T-helper 2 cell treated with Interferon-gamma antibody and Interleukin-4, amounts not matched to agents 5 μg/mL and 100 μg/mL, for 36 hours (primary cell): ENCODE measurements at regions not wholly inside any gene's neighbourhood (a gene's known extent, or its start where the extent isn't known, plus 50 kb on each side); places are given as distances from the start of the nearest gene placed in this dataset.

ENCODE experiments used
- DNase-seq: peaks from one replicate; pipeline ENCODE4 v3.0.0; 2021; ENCODE audit warnings: low spot score
- H3K27ac Mint-ChIP-seq: one replicate; pipeline ENCODE4 v1.8.0; 2021; ENCODE audit warnings: mild to moderate bottlenecking, mixed read lengths
- H3K27me3 Mint-ChIP-seq: one replicate; pipeline ENCODE4 v1.8.0; 2021; ENCODE audit warnings: low read depth, mixed read lengths
- H3K36me3 Mint-ChIP-seq: one replicate; pipeline ENCODE4 v1.8.0; 2021; ENCODE audit warnings: low read depth, mixed read lengths
- H3K4me1 Mint-ChIP-seq: one replicate; pipeline ENCODE4 v1.8.0; 2021; ENCODE audit warnings: low read depth, mixed read lengths
- H3K4me3 Mint-ChIP-seq: one replicate; pipeline ENCODE4 v1.8.0; 2022; ENCODE audit warnings: mild to moderate bottlenecking, moderate library complexity, mixed read lengths
- H3K9me3 Mint-ChIP-seq: one replicate; pipeline ENCODE4 v1.8.0; 2021; ENCODE audit warnings: mixed read lengths

DNA sequence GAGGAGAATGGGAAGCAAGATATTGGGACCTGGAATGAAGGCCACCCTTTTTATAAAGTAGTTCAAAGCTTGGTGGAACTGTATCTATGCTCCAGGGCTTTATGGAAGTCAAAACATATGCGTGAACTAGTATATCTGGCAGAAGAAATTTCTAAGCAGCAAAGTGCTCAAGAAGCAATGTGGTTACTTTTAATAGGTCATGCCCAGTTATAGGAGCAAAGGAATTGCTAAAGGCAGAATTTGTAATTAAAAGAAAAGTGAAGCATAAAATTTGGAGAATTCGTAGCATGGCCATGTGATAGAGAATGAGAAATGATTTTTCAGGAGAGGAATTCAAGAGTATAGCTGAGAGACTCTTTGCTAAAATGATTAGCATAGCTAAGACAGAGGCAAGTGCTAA, 1110.4 kb downstream of the XPNPEP1 start:
- Mint-ChIP-seq H3K36me3 (no peaks in the 10 kb centered on the region), H3K9me3 (peaks cover 15% of the 10 kb centered on the region), H3K4me1 (no peaks in the 10 kb centered on the region), H3K27ac (no peak overlapping the region), H3K27me3 (no peaks in the 10 kb centered on the region), H3K4me3 (no peak overlapping the region)
- no peak for DNase-seq

GRCh38 chr10:108812296-108812695, 1111.0 kb downstream of the XPNPEP1 start:
- H3K9me3 Mint-ChIP-seq: peaks cover 15% of the 10 kb centered on the region
- H3K27ac Mint-ChIP-seq: no peak overlapping the region
- H3K4me1 Mint-ChIP-seq: no peaks in the 10 kb centered on the region
- H3K36me3 Mint-ChIP-seq: no peaks in the 10 kb centered on the region
- no peak for DNase-seq
- H3K4me3 Mint-ChIP-seq: no peak overlapping the region
- no peaks in the 10 kb centered on the region for H3K27me3 Mint-ChIP-seq

DNA sequence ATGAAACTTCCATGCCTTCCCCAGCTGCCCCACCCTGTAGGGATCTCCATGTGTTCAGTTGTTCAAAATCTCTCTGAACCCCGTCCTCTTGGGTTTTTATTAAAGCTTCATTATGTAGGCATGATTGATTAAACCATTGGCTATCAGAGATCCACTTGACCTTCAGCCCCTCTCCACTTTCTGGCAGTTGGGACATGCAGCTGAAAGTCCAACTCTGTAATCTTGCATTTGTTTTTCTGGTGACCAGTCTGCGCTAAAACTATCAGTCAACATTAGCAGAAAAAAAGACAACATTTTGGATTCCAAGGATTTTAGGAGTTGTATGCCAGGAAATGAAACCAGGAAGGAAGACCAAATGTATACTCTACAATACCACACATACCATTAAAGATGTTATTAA, 1115.1 kb downstream of the XPNPEP1 start:
- H3K9me3 Mint-ChIP-seq: peaks cover 16% of the 10 kb centered on the region
- H3K36me3 Mint-ChIP-seq: no peaks in the 10 kb centered on the region
- no peak overlapping the region for H3K4me3 Mint-ChIP-seq
- no peaks in the 10 kb centered on the region for H3K27me3 Mint-ChIP-seq
- H3K27ac Mint-ChIP-seq: no peak overlapping the region
- DNase-seq: no peak
- H3K4me1 Mint-ChIP-seq: no peaks in the 10 kb centered on the region

DNA sequence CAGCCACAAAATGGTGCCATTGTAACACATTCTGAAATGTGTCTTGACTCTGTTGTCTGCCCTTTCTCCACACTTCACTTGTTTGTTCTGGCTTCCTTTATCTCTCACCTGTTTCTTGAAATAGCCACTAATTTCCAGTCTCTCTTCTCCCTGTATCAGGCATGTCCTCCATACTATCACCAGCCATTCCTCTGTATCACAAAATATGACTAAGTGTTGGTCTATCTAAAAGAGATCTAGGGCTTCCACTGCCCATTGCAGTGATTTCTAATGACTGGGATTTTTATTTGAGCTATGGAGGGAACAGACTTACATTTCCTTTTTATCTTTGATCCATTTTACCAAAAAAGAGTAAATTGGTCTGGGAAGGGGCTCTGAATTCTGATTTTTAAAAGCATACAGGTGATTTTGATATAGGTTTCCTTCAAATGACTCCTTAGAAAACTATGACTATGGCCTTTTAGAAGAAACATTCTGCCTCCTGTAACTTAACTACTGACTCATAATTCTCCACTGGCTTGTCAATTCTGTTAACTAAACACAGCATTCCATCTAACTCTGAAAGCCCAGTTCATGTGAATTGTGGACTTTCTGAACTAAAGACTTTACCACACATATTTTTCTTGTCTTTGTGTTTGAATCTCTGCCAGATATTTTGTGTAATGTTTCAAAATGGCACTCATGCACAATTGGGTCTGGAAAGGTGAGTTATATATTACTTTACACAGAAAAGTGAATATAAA, 1121.4 kb downstream of the XPNPEP1 start:
- Mint-ChIP-seq H3K4me3 (no peak overlapping the region), H3K9me3 (peaks cover 17% of the 10 kb centered on the region), H3K27ac (no peak overlapping the region), H3K27me3 (no peaks in the 10 kb centered on the region), H3K4me1 (no peaks in the 10 kb centered on the region), H3K36me3 (no peaks in the 10 kb centered on the region)
- DNase-seq: no peak

- H3K9me3 Mint-ChIP-seq: peaks cover 16% of the 10 kb centered on the region
- H3K4me1 Mint-ChIP-seq: no peaks in the 10 kb centered on the region
- H3K27me3 Mint-ChIP-seq: no peaks in the 10 kb centered on the region
- no peak overlapping the region for H3K27ac Mint-ChIP-seq
- H3K36me3 Mint-ChIP-seq: no peaks in the 10 kb centered on the region
- no peak overlapping the region for H3K4me3 Mint-ChIP-seq
- DNase-seq: no peak
Measured at GRCh38 chr10:108801220-108801619, 1122.1 kb downstream of the XPNPEP1 start.

DNA sequence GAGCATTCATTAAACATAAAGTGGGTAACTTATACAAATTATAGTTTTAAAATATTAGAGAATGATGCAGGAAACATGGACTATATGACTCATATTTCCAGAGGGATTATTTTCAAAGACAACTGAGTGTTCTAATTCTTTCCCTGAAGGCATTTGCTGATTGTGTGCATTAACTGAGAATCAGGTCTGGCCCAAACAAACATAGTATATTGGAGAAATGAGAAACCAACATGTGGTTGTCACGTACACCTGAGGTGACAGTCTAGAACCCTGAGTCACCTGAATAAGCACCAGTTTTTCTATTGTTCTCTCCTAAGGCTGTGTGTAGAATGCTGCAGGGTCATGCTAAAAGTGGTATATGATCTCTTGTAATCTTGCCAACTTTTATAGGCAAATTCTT, 1125.7 kb downstream of the XPNPEP1 start:
- Mint-ChIP-seq H3K27ac (no peak overlapping the region), H3K9me3 (peaks cover 19% of the 10 kb centered on the region), H3K27me3 (no peaks in the 10 kb centered on the region), H3K36me3 (no peaks in the 10 kb centered on the region), H3K4me3 (no peak overlapping the region), H3K4me1 (no peaks in the 10 kb centered on the region)
- no peak for DNase-seq

GRCh38 chr10:108791794-108792474, 1131.4 kb downstream of the XPNPEP1 start:
- no peak overlapping the region for H3K27ac Mint-ChIP-seq
- H3K36me3 Mint-ChIP-seq: no peaks in the 10 kb centered on the region
- DNase-seq: no peak
- H3K9me3 Mint-ChIP-seq: peaks cover 18% of the 10 kb centered on the region
- H3K4me3 Mint-ChIP-seq: no peak overlapping the region
- H3K4me1 Mint-ChIP-seq: no peaks in the 10 kb centered on the region
- no peaks in the 10 kb centered on the region for H3K27me3 Mint-ChIP-seq

DNA sequence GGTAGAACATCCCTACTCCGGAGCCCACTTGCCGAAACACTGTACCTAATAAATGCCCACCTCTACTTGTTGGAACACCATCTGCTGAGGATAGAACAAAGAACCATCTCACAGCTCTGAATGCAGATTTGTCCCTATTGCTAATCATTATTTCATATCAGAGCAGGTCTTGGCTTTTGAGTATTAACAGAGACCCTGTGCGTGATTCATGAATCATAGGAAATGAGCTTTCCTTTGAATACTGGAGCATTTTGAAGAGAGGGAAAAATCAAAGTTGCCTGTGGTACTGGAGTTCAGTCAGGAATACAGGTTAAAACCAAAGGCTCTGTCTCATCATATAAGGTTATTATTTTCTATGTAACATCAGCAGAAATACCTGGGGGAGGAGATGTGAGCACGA, 1132.3 kb downstream of the XPNPEP1 start:
- Mint-ChIP-seq H3K9me3 (peaks cover 15% of the 10 kb centered on the region), H3K4me3 (no peak overlapping the region), H3K4me1 (no peaks in the 10 kb centered on the region), H3K36me3 (no peaks in the 10 kb centered on the region), H3K27me3 (no peaks in the 10 kb centered on the region), H3K27ac (no peak overlapping the region)
- DNase-seq: no peak

GRCh38 chr10:108789919-108790318, 1133.4 kb downstream of the XPNPEP1 start:
- H3K27ac Mint-ChIP-seq: no peak overlapping the region
- peaks cover 25% of the 10 kb centered on the region for H3K9me3 Mint-ChIP-seq
- H3K4me1 Mint-ChIP-seq: no peaks in the 10 kb centered on the region
- no peaks in the 10 kb centered on the region for H3K36me3 Mint-ChIP-seq
- no peak overlapping the region for H3K4me3 Mint-ChIP-seq
- H3K27me3 Mint-ChIP-seq: no peaks in the 10 kb centered on the region
- no peak for DNase-seq

DNA sequence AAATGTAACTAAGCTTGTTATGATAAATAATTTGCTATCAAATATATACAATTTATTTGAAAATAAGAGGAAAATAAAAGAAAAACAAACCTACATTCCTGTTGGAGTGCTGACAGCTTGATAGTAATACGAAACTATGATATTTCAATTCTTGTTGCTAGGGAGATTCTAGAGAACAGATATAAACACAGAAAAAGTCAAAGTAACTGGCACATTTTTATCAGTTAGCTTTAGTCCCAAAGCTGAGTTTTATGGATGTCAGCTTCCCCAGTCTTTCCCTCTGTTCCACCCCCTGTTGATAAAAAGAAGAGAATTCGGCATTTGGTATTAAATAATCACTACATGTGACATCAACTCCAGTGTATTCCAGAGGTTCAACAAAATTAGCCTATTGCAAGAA, 1134.0 kb downstream of the XPNPEP1 start:
- Mint-ChIP-seq H3K27me3 (no peaks in the 10 kb centered on the region), H3K4me1 (no peaks in the 10 kb centered on the region), H3K36me3 (no peaks in the 10 kb centered on the region), H3K9me3 (peaks cover 25% of the 10 kb centered on the region), H3K4me3 (no peak overlapping the region), H3K27ac (no peak overlapping the region)
- no peak for DNase-seq

GRCh38 chr10:108788891-108789290, 1134.4 kb downstream of the XPNPEP1 start:
- no peak for DNase-seq
- H3K9me3 Mint-ChIP-seq: peaks cover 29% of the 10 kb centered on the region
- H3K27me3 Mint-ChIP-seq: no peaks in the 10 kb centered on the region
- H3K4me3 Mint-ChIP-seq: no peak overlapping the region
- H3K4me1 Mint-ChIP-seq: no peaks in the 10 kb centered on the region
- H3K27ac Mint-ChIP-seq: no peak overlapping the region
- no peaks in the 10 kb centered on the region for H3K36me3 Mint-ChIP-seq

DNA sequence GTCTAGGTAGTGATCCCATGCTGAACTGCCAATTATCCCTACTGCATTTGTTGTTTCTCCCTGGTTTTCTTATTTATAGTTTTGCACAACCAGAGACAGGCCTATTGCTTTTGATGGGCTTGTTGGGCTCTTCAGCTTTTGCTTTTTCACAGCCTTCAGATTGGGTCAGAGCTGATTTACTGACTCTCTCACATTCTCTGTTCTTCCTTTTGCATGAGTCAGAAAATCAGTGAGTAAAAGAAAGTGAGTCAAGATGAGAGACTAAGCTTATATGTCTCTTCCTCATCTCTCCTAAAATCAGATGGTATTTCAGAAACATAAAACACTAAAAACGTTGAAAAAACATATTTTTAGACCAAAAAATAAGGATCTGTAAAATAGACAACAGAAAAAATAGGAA, 1135.4 kb downstream of the XPNPEP1 start:
- peaks cover 29% of the 10 kb centered on the region for H3K9me3 Mint-ChIP-seq
- no peak overlapping the region for H3K27ac Mint-ChIP-seq
- H3K4me1 Mint-ChIP-seq: no peaks in the 10 kb centered on the region
- no peak for DNase-seq
- H3K27me3 Mint-ChIP-seq: no peaks in the 10 kb centered on the region
- H3K36me3 Mint-ChIP-seq: no peaks in the 10 kb centered on the region
- no peak overlapping the region for H3K4me3 Mint-ChIP-seq

GRCh38 chr10:108785011-108785410, 1138.3 kb downstream of the XPNPEP1 start:
- DNase-seq: no peak
- no peaks in the 10 kb centered on the region for H3K27me3 Mint-ChIP-seq
- no peaks in the 10 kb centered on the region for H3K36me3 Mint-ChIP-seq
- no peaks in the 10 kb centered on the region for H3K4me1 Mint-ChIP-seq
- peaks cover 29% of the 10 kb centered on the region for H3K9me3 Mint-ChIP-seq
- no peak overlapping the region for H3K27ac Mint-ChIP-seq
- no peak overlapping the region for H3K4me3 Mint-ChIP-seq

DNA sequence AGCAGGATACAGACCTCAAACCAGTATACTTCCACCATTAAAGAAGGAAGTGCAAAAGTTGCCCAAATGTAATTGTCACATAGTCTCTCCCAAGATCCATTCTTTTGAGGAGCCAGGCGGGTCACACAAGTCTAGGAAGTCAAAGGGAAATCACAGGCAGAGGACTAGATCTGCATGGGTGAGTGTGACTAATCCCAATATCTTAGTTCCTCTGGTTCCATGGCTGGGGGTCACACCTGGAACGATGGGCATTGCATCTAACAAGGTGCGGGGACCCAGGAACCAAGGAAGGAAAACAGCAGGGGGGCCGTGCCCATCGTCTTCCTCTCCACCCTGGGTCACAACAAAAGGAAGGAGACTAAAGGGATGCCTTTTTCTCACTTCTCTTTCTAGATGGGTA, 1138.8 kb downstream of the XPNPEP1 start:
- H3K4me3 Mint-ChIP-seq: no peak overlapping the region
- H3K27me3 Mint-ChIP-seq: no peaks in the 10 kb centered on the region

DNA sequence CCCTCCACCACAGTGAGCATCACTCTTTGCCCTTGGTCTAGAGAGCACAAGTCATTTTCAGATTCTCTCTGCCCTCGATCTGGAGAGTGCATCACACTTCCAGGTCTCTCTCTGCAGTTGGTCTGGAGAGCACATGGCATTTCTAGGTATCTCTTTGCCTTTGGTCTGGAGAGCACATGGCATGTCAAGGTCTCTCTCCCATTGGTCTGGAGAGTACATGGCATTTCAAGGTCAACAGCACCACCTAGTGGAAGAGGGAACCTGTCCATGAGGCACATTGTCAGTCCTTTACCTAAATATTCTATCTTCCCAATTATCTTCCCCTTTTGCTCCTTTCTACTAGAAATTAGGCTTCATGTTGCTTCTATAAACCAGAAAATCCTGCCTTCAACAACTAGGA, 1139.4 kb downstream of the XPNPEP1 start:
- Mint-ChIP-seq H3K36me3 (no peaks in the 10 kb centered on the region), H3K27me3 (no peaks in the 10 kb centered on the region), H3K4me3 (no peak overlapping the region), H3K4me1 (no peaks in the 10 kb centered on the region), H3K9me3 (peaks cover 29% of the 10 kb centered on the region), H3K27ac (no peak overlapping the region)
- no peak for DNase-seq

More for the DNA sequence above, 1138.8 kb downstream of the XPNPEP1 start:
- Mint-ChIP-seq H3K4me1 (no peaks in the 10 kb centered on the region), H3K27ac (no peak overlapping the region), H3K9me3 (peaks cover 29% of the 10 kb centered on the region), H3K36me3 (no peaks in the 10 kb centered on the region)
- DNase-seq: no peak
